Thyroid gland (tissue), 4 donors: ENCODE measurements at regions not wholly inside any gene's neighbourhood (a gene's known extent, or its start where the extent isn't known, plus 50 kb on each side); places are given as distances from the start of the nearest gene placed in this dataset.

ENCODE experiments used
- DNase-seq, 2 donors: peaks; one replicate each; pipeline ENCODE4 v3.0.0-alpha.2; 2019
- H3K27ac ChIP-seq, 3 donors: fragments of 200-600 bp; sonication (generic); 1 replicate in 2 of 3; 2 replicates in 1 of 3; pipeline ENCODE4 v1.5.1; 2016 to 2019; ENCODE audit warnings: mild to moderate bottlenecking in 1 of 3, moderate library complexity in 1 of 3
- H3K27me3 ChIP-seq: fragments of 200-600 bp; sonication (generic); one replicate; pipeline ENCODE4 v1.5.1; 2019
- H3K36me3 ChIP-seq, 2 donors: fragments of 200-600 bp; sonication (generic); one replicate each; pipeline ENCODE4 v1.5.1; 2016 to 2019
- H3K4me1 ChIP-seq, 2 donors: fragments of 200-600 bp; sonication (generic); one replicate each; pipeline ENCODE4 v1.5.1; 2017 to 2019
- H3K4me3 ChIP-seq, 3 donors: fragments of 200-600 bp; sonication (generic); replicated peaks in 1 of 3; 1 replicate in 2 of 3; 2 replicates in 1 of 3; pipeline ENCODE4 v1.5.1; 2016; ENCODE audit warnings: mild to moderate bottlenecking in 1 of 3
- H3K9me3 ChIP-seq: fragments of 200-600 bp; sonication (generic); one replicate; pipeline ENCODE4 v1.5.1; 2017
- POLR2A ChIP-seq, 2 donors: fragments of 450-650 bp; IDR thresholded peaks; one replicate each; pipeline ENCODE4 v1.6.1; 2017; ENCODE audit warnings: antibody characterized with exemption in 2 of 2, mild to moderate bottlenecking in 2 of 2, moderate library complexity in 1 of 2
- WGBS, 2 donors: methylation state at CpG; one replicate each; pipeline ENCODE4 v1.1.5; 2017; 5-methylcytosine and 5-hydroxymethylcytosine counted together
- intact Hi-C: fragments of 100-400 bp; cut with DNase I; formaldehyde crosslinking; loops from one replicate; pipeline ENCODE4 v1.15.1; 2023
- TF ChIP-seq, protein P1 (sequence below), 6 experiments: fragments of 200-600 bp in 3 of 6; fragments of 450-650 bp in 3 of 6; sonication (generic) in 3 of 6; IDR thresholded peaks; one replicate each; pipeline ENCODE4 v1.5.1; 2016 to 2019; ENCODE audit warnings: antibody characterized with exemption in 6 of 6, mild to moderate bottlenecking in 2 of 6, inconsistent platforms in 1 of 6, moderate library complexity in 1 of 6

DNA sequence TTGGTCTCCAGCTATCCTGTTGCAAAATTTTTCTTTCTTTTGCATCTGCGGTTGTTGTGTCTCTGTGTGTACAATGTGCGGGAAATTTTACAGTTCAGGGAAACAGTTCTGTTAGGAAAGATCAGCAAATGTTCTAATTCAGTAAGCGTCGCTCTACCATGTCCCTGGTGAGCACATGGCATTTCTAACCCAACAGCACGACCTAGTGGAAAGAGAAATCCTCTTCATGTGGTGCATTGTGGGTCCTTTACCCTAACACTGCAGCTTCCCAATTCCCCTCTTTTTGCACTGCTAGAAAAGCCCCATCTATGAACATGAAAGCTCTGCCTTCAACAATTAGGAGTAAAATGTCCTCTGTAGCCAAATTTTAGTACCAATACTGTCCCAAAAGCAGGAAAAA, 974.2 kb upstream of the CDH9 start:
- intact Hi-C loops: no loop called here
- H3K27ac ChIP-seq: no peak overlapping the region
- no peaks in the 10 kb centered on the region for H3K9me3 ChIP-seq
- TF ChIP-seq POLR2A (IDR thresholded peaks at IDR 0.05): no peak
- H3K27me3 ChIP-seq: no peaks in the 10 kb centered on the region
- no peak for DNase-seq
- no peaks in the 10 kb centered on the region for H3K4me1 ChIP-seq
- no peak overlapping the region for H3K4me3 ChIP-seq
- H3K36me3 ChIP-seq: no peaks in the 10 kb centered on the region
- 83 to 94% methylated on average over 5 of the region's 5 CpGs for WGBS, 2 donors

DNA sequence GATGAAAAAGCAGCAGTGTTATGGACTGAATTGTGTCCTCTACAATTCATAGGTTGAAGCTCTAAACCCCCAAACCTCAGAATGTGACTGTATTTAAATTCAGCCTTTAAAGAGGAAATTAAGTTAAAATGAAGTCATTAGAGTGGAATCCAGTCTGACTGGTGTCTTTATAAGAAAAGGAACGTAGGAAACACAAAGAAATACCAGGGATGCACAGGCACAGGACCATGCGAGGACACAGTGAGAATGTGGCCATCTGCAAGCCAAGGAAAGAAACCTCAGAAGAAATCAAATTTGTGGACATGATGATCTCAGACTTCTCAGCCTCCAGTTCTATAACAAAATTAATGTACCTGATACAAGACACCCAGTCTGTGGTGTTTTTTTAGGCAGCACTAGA, 971.2 kb upstream of the CDH9 start:
- WGBS, 2 donors: 61 to 62% methylated on average over 2 of the region's 2 CpGs
- no peaks in the 10 kb centered on the region for H3K36me3 ChIP-seq
- no peaks in the 10 kb centered on the region for H3K4me1 ChIP-seq
- no peaks in the 10 kb centered on the region for H3K27me3 ChIP-seq
- H3K4me3 ChIP-seq: no peak overlapping the region
- TF ChIP-seq, protein P1, sequence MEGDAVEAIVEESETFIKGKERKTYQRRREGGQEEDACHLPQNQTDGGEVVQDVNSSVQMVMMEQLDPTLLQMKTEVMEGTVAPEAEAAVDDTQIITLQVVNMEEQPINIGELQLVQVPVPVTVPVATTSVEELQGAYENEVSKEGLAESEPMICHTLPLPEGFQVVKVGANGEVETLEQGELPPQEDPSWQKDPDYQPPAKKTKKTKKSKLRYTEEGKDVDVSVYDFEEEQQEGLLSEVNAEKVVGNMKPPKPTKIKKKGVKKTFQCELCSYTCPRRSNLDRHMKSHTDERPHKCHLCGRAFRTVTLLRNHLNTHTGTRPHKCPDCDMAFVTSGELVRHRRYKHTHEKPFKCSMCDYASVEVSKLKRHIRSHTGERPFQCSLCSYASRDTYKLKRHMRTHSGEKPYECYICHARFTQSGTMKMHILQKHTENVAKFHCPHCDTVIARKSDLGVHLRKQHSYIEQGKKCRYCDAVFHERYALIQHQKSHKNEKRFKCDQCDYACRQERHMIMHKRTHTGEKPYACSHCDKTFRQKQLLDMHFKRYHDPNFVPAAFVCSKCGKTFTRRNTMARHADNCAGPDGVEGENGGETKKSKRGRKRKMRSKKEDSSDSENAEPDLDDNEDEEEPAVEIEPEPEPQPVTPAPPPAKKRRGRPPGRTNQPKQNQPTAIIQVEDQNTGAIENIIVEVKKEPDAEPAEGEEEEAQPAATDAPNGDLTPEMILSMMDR (IDR thresholded peaks at IDR 0.05): no peak
- no peak for TF ChIP-seq POLR2A (IDR thresholded peaks at IDR 0.05)
- intact Hi-C loops: no loop called here
- no peak overlapping the region for H3K27ac ChIP-seq
- no peak for DNase-seq
- H3K9me3 ChIP-seq: no peaks in the 10 kb centered on the region

DNA sequence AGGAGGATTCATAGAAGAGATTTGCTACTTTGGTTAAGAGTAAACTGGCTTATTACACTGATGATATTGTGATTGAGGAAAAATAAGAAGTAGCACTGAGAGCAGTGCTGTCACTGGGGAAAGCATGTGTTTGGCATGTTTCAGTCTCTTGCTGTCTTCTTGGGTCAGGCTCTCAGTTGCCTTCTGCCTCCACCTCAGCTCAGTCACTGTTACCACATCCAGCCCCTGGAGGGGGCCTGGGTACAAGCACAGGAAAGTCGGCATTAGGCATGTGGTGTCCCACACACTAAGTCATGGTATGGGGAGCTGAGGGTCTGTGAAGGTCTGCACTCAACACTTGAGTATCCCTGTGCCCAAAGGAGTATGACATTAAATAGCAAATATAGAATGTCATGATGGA, 958.3 kb upstream of the CDH9 start:
- Histone ChIP-seq H3K27ac (no peak overlapping the region), H3K27me3 (no peaks in the 10 kb centered on the region), H3K9me3 (no peaks in the 10 kb centered on the region), H3K36me3 (no peaks in the 10 kb centered on the region), H3K4me1 (no peaks in the 10 kb centered on the region), H3K4me3 (no peak overlapping the region)
- DNase-seq: no peak
- TF ChIP-seq POLR2A (IDR thresholded peaks at IDR 0.05): no peak
- TF ChIP-seq, protein P1 (IDR thresholded peaks at IDR 0.05): no peak
- 0 to 83% methylated on average over 1 of the region's 1 CpG for WGBS, 2 donors
- intact Hi-C loops: no loop called here

DNA sequence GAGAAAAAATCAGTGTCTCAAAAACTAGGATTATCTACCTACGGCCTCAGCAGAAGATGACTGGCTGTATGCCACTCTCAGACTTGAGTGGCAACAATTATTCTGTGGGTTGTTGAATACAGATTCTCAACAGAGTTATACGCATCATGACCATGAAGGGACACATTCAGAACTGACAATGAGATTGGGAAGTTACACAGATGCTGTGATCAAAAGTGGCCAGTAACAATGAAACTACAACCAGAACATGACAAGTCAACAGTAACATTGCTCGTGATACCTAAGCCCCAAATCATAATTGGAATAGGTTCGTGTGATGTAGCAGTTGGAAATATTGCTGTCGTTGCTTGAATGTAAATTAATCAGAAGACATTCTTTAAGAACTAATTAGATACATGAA, 957.5 kb upstream of the CDH9 start:
- no peak overlapping the region for H3K27ac ChIP-seq
- H3K4me3 ChIP-seq: no peak overlapping the region
- intact Hi-C loops: no loop called here
- no peak for TF ChIP-seq POLR2A (IDR thresholded peaks at IDR 0.05)
- TF ChIP-seq, protein P1 (IDR thresholded peaks at IDR 0.05): no peak
- no peaks in the 10 kb centered on the region for H3K9me3 ChIP-seq
- H3K27me3 ChIP-seq: no peaks in the 10 kb centered on the region
- no peaks in the 10 kb centered on the region for H3K4me1 ChIP-seq
- no peak for DNase-seq
- H3K36me3 ChIP-seq: no peaks in the 10 kb centered on the region
- 80 to 86% methylated on average over 5 of the region's 5 CpGs for WGBS, 2 donors

DNA sequence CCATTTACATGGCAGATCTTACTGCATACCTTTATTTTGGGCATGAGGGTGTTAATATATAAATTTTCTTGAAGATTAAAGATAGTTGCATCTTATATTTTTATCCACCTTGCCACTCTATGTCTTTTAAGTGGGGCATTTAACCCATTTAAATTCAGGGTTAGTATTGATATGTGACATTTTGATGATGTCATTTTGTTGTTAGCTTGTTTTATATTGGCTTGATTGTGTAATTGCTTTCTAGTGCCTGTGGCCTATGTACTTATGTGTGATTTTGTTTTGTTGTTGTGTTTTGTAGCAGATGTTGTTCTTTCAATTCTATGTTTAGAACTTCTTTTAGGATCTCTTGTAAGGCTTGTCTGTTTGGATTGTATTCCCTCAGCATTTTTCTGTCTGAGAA, 939.9 kb upstream of the CDH9 start:
- Histone ChIP-seq H3K27me3 (no peaks in the 10 kb centered on the region), H3K4me3 (no peak overlapping the region), H3K36me3 (no peaks in the 10 kb centered on the region), H3K27ac (no peak overlapping the region), H3K9me3 (no peaks in the 10 kb centered on the region), H3K4me1 (no peaks in the 10 kb centered on the region)
- intact Hi-C loops: no loop called here
- DNase-seq: no peak
- TF ChIP-seq, protein P1 (IDR thresholded peaks at IDR 0.05): no peak

DNA sequence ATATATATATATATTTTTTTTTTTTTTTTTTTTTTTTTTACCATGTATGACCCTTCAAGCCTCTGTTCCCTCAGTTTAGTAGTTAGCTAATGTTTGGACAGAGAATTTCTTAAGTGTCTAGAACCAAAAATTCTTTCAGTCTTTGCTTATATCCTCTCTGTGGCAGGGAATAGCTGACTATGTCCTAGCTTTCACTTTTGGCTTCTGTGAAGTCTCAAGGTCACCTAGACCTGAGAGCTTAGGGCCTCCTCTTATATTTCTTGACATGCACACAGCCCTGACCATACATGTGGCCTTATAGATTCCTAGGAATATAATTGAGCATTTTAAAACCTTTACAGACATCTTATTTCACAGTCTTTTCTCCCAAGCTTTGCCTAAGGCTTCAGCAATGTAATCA, 930.8 kb upstream of the CDH9 start:
- H3K27ac ChIP-seq: no peak overlapping the region
- no peak overlapping the region for H3K4me3 ChIP-seq
- intact Hi-C loops: no loop called here

More for the DNA sequence above, 930.8 kb upstream of the CDH9 start:
- H3K9me3 ChIP-seq: no peaks in the 10 kb centered on the region
- no peaks in the 10 kb centered on the region for H3K4me1 ChIP-seq
- TF ChIP-seq, protein P1 (IDR thresholded peaks at IDR 0.05): no peak
- no peak for TF ChIP-seq POLR2A (IDR thresholded peaks at IDR 0.05)
- H3K36me3 ChIP-seq: no peaks in the 10 kb centered on the region
- no peak for DNase-seq
- H3K27me3 ChIP-seq: no peaks in the 10 kb centered on the region
